ENCODE measurements at regions not wholly inside any gene's neighbourhood (a gene's known extent, or its start where the extent isn't known, plus 50 kb on each side); places are given as distances from the start of the nearest gene placed in this dataset.

DNA sequence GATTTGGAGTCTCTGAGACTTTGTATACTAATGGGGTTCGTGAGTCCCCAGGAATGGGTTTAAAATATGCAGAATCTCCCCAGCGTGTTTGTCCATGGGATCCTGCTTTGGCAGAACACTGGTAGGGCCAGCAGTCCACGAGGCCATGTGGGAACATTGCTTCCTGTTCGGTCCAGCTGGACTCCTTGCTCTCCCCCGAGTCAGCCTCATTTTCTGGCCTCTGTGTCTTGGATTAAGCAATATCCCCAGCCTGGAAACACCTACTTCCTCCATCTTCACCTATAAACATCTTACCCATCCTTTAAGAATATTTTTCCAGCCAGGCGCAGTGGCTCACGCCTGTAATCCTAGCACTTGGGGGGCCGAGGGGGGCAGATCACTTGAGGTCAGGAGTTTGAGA, 142.4 kb downstream of the NAV1 start:
- DNase-seq (ENCODE audit: low read depth in 3 of 3, low spot score in 1 of 3), result no peak

DNA sequence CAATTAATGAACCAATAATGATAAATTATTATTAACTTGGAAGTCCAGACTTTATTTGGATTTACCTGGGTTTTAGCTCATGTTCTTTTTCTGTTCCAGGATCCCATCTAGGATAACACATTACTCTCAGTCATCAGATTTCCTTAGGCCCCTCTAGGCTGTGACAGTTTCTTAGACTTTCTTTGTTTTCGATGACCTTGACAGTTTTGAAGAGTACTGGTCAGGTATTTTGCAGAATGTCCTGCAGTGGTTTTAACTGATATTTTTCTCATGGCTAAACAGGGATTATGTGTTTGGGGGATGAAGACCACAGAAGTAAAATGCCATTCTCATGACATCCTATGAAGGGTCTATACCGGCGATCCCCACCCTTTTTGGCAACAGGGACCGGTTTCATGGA, 144.0 kb downstream of the NAV1 start:
- no peak for DNase-seq (ENCODE audit: low read depth in 3 of 3, low spot score in 1 of 3)

DNA sequence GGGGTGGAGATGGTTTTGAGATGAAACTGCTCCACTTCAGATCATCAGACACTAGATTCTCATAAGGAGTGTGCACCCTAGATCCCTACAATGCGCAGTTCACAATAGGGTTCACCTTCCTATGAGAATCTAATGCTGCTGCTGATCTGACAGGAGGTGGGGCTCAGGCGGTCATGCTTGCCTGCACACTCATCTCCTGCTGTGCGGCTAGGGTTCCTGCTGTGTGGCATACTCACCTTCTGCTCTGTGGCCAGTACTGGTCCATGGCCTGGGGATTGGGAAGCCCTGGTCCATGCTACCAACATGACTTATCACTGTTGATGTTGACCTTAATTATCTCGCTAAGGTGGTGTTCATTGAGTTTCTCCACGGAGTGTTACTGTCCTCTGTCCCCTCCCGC, 144.5 kb downstream of the NAV1 start:
- no peak for DNase-seq (ENCODE audit: low read depth in 3 of 3, low spot score in 1 of 3)

DNA sequence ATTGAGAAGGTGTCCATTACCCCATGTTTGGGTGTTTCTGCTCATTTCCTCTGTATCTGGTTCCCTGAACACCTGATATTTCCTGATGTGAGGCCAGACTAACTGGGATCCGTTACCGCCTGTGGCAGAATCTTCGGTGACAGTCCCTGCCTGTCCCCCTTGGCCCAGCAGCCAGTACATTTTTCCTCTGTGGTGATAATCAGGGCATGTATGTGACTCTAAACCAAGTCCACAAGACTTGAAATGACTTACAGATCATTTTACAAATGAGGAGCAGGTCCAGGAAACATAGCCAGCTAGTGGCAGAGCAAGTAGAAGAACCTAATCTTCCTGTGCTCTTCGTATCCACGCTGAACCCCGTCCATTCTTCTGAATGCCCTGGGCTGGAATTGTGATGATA, 143.5 kb upstream of the IPO9 start:
- DNase-seq (ENCODE audit: low read depth in 3 of 3, low spot score in 1 of 3), result no peak

DNA sequence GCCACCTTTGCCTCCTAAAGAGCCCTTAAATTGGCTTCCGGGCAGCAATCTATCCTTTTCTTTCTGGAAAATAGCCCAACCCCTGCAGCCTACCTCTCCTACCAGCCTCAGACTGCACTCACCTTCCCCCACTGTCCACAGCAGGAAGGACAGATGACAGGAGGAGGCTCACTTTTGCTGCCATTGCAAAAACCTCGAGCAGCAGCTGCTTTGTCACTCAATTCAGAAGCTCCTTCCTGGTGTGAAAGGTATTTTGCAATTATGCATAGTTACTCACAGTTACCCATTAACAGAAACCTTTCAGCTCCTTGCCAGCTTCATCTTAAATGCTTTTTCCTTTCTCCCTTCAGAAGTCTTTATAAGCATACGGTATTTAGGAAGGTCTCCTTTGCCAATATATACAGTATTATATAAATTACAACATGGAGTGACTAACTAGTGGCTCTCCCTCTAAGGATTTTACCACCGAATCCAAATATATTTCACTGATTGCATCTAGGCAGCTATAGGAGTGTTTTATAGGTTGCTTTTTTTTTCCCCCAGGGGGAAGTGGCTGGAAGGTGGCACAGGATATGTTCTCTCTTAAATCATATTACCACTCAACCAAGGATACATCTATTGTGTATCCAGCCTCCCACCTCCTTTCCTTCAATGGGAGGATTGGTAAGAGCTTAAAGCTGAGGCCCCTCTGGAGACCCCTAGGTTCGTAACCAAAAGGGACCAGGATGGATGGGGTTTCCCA, 142.1 kb upstream of the IPO9 start:
- DNase-seq (ENCODE audit: low read depth in 3 of 3, low spot score in 1 of 3), result no peak

DNA sequence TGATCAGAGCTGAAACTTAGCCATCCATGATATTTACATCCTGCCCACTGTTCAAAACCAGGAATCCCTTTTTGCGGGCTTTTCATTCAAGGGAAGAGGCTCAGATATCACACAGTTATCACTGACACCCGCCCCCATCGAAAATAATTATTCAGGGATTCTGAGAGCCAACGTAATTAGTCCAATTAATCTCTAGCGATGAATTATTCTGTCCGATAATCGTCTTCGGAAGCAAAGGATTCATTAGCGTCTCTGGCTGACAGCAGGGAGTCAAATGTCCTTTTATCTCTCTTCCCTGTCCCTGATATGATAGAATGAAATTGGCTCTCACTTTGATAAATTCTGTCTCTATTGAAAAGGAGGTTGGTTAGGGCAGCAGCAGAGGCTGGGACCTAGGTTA, 140.4 kb upstream of the IPO9 start:
- no peak for DNase-seq (ENCODE audit: low read depth in 3 of 3, low spot score in 1 of 3)

DNA sequence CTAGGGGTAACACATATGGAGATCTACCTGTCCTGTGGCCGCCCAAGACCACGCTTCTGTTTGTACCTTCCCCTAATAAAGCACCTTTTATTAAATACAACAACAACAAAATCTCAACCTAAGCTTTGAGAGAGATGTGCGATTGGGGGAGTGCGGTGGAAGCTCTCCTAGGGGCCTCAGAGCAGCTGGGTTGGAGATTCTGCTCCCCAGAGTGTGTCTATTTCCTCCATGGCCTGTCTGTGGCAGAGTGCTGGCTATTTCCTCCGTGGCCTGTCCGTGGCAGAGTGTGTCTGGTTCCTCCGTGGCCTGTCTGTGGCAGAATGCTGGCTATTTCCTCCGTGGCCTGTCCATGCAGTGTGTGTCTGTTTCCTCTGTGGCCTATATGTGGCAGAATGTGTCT, 139.3 kb upstream of the IPO9 start:
- DNase-seq (ENCODE audit: low read depth in 3 of 3, low spot score in 1 of 3), result no peak

DNA sequence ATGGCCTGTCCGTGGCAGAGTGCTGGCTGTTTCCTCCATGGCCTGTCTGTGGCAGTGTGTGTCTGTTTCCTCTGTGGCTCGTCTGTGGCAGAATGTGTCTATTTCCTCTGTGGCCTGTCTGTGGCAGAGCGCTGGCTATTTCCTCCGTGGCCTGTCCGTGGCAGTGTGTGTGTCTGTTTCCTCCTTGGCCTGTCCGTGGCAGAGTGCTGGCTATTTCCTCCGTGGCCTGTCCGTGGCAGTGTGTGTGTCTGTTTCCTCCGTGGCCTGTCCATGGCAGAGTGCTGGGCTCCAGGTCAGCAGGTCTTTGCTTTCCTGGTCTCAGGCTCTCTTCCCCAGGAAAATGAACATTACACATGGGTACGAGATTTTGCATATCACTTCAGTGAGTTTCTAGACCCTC, 138.4 kb upstream of the IPO9 start:
- no peak for DNase-seq (ENCODE audit: low read depth in 3 of 3, low spot score in 1 of 3)

DNA sequence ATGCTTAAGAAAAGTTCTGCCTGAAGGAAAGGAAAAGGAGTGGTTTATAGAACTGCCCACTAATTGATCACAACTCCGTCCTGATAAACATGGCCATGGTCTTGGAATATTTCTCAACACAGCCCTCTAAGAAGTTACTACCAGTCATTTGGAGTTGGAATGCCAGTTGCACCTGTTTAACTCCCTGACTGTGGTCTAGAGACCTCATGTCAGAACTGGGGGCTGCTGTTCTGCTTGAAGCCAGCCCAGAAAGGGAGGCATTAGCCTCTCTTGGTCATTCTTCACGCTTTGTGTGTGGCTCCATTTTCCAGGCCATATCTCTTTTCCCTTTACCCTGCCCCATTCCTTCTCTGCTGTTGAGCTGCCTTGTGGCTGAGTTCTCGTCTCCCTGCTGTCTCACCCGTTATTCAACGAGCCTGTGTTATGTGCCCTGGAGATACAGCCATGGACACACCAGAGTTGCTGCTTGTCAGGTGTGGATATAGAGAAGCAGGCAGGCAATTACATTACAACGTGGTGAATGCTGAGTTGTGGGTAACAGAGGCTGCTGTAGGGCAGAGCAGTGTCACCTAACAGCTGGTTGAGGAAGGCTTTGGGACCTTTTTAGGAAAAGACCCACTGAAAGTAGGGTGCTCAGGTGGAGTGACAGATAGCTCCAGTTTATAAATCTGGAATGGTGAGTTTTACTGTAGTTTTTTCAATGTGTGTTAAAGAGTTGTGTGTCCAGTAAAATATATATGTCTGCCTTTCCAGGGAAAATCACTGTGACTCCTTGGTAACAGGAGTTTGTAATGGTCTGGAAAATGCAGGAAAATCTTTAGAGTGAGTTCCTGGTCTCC, 137.0 kb upstream of the IPO9 start:
- DNase-seq (ENCODE audit: low read depth in 3 of 3, low spot score in 1 of 3), result no peak

DNA sequence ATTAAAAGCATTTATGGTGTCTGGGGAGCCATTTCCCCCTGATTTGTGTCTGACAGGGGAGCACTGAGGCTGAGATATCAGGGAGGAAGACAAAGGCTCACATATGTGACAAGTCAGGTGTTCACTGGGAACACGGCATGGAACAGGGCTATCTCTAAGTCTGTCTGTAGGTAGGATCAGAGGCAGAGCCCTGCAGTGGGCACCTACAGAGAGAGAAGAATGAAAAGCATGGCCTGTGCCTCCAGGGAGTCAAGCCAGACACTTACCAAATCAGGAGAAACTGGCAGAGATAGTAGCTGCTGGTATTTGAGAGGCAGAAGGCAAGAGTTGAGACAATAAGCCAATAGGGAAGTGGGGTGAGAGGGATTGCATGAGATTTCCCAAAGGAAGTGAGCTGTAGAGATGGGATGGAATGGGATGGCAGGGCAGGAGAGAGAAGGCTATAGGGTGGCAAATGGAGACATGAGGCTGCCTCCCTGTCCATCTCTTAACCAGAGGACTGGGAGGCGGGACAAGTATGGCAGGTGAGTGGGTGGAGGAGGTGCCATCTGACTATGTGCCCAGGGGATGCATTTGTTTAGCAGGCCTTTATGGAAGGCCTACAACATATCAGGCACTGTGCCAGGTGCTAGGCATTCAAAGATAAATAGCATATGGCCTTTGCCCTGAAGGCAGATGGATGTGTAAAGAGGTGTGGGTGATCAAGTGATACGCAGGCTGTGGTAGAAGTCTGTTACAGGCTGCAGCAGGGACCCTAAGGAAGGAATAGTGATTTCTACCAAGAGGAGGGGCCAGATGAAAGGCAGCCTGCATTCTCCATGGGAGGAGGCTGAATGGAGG, 136.2 kb upstream of the IPO9 start:
- no peak for DNase-seq (ENCODE audit: low read depth in 3 of 3, low spot score in 1 of 3)

DNA sequence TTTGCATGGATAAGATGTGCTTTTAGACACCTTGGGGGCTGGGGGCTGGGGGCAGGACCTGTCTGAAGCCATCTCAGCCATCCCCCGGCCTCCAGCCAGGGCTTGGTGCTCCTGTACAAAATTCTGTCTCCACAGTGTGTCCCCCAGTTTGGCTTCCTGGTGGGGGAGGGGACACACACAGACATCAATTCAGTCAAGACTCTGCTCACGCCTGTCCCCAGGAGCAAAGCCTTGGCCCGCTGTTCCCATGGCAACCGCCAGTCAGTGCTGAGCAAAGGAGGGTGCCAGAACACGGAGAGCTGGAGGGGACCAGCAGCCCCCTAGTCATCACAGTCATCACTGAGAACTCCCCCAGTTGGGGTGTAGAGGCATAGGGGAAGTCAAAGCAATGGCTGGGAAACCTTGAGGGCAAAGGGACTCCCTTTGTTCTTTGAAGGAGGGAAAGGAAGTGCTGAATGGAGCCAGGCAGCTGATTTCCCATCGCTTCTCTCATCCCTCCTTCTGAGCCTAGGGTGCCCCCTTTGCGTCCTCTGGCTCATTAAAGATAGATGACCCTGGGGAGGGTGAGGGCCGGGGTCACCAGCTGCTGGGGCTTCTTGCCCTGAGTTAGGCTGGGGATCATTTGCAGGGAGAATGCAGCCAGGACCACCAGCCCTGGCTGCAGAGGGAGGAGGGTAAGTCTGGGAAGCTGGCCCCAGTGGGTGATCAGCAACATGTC, 134.9 kb upstream of the IPO9 start:
- DNase-seq (ENCODE audit: low read depth in 3 of 3, low spot score in 1 of 3), result no peak

DNA sequence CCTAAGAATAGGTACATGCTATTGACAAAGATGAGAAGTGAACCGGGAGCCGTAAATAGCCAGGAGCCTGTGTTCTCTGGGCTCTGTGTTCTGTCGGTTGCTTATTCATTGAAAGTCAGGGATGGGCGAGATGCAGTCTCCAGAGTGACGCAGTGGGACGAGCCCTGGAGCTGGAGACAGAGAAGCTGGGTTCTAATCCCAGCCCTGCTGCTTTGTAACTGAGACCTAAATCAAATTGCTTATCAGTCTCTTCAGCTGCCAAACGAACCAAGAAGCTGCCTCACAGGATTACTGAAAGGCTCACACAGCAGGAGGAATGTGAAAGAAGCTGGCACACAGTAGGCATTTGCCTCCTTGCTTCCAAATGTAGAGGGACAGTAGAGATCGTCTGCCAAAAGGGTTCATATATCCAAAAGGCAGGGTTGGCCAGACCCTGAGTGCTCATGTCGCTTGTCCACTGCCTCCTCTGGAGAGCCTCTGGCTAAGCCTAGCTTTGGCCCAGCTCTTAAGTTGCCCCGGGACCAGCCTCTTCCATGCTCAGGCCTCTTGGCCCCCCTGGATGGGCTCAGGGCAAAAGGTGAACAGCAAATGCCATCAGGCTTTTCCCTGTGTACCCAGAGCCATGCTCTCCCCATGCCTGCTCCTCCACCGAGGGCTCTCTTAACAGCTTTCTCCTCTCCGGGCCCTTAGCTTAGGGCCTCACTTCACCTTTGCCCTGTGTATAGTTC, 134.2 kb upstream of the IPO9 start:
- no peak for DNase-seq (ENCODE audit: low read depth in 3 of 3, low spot score in 1 of 3)

DNA sequence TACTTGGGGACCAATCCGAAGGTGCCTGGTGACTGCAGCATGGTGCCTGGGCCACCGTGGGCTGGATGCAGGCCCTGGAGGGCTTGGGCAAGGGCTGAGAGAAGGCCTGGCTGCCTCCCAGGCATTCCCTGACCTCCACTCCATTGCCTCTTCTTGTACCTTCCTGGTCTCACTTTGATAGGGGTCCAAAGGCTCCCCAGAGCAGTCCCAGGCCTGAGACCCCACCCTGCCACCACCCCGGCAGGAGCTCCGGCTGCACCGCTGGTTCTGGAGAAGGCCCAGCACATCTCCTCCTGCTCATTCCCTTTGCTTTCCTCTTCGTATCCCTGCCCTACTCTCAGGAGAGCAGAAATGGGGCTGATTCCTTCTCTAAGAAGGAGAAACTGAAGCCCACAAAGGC, 133.3 kb upstream of the IPO9 start:
- no peak for DNase-seq (ENCODE audit: low read depth in 3 of 3, low spot score in 1 of 3)

DNA sequence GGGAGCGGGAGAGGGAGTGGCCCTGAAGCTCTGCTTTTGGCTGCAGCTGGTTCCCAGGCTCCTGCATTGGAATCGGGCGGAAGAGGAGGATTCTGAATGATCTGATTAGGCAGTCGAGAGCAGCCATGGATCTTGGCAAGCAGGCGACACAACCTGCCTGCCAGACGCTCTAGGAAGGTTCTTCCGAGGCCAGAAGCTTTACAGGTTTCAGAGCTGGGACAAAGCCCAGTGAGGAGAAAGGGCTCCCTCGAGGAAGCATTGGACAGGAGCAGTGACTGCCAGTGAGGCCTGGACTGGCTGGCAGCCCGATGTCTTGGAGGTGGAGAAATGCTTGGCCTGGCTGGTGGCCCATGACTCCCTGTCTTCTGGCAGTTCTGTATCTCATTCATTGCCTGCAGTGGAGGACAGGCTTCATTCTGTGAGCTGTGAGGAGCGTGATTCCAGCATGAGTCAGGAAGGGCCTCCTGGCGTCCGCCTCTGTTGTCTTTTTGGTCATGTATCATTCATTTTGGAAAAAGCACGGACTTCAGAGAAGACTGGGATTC, 132.7 kb upstream of the IPO9 start:
- DNase-seq (ENCODE audit: low read depth in 3 of 3, low spot score in 1 of 3), result no peak

DNA sequence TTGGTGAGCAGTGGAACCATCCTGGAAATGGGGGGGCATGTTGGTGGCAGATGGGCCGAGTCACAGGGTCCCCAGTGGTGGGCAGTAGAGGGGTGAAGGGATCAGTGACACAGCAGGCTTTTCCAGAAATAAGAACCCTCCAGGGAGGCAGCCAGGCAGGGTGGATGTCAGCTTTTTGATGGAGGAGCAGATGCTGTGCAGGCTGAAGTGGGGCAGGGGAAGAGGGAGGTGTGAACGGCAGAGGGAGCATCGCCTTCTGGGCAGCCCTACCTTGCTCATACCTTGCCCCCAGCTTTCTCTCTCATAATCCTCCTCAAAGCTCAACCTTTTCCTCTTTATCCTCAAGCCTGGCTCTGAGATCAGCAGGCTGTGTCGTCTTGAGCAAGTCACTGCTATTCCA, 131.8 kb upstream of the IPO9 start:
- no peak for DNase-seq (ENCODE audit: low read depth in 3 of 3, low spot score in 1 of 3)

DNA sequence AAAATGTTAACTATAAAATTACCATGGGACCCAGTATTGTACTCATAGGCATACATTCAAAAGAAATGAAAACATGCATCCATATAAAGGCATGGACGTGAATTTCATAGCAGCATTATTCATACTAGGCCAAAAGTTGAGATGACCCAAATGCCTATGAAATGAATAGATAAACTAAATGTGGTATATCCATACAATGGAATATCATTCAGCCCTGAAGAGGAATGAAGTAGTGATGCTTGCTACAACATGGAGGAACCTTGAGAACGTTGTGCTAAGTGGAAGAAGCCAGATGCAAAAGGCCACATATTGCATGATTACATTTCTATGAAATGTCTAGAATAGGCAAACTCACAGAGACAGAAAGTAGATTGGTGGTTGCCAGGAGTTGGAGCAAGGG, 127.1 kb upstream of the IPO9 start:
- no peak for DNase-seq (ENCODE audit: low read depth in 3 of 3, low spot score in 1 of 3)

DNA sequence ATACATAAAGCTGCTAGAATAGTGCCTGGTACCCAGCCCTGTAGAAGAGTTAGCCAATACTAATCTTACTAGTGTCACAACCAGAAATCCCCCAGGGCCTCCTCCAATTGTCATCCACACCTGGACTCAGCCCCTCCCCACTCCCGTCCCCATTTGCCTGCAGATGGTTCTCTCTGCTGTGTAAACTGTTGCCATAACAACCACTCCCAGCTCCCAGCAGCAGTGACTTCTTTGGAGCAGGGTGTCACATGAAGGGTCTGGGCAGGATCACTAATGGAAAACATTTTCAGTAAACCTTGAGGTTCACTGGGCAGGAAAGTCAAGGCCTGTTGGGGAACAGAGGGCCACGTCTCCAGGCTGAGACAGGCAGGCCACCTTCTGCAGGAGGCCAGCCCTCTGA, 126.0 kb upstream of the IPO9 start:
- DNase-seq (ENCODE audit: low read depth in 3 of 3, low spot score in 1 of 3), result no peak

DNA sequence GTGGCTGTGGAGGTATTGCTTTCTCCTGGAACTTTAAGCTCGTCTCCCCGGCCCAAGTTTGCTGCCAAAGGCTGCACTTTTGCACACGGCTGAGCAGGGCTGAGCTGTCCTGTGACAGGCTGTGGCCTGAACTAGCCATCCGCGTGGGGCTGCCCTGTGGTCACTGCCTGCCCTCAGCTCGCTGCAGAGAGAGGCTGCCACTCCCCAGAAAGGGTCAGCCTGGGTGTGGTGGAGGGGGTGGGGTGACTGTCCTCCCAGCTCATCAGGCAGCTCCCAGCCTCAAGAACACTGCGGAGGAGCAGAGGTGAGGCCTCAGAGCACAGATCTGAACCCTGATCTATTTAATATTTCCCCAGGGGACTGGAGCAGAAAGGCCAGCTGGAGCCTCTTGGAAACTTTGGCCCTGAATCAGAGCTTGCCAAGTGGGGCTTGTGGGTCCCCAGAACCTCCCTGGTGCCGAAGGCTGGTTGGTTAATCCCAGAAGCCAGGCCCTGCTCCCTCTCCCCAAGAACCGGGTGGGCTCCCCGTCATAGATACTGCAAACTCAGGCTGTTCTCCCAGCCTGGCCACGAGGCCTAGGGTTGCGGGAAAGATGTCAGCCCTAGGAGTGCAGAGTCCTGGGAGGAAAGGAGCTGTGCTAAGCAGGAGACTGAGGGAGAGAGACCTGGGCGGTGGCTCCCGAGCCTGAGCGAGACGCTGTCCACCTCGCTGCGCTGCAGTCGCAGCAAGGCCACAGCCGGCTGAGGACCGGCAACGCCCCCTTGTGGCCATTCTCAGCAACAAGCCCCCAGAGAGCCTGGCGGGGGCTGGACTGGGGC, 125.1 kb upstream of the IPO9 start:
- DNase-seq (ENCODE audit: low read depth in 3 of 3, low spot score in 1 of 3), result peak in 2 of 3 donors; percentile 29 to 51

DNA sequence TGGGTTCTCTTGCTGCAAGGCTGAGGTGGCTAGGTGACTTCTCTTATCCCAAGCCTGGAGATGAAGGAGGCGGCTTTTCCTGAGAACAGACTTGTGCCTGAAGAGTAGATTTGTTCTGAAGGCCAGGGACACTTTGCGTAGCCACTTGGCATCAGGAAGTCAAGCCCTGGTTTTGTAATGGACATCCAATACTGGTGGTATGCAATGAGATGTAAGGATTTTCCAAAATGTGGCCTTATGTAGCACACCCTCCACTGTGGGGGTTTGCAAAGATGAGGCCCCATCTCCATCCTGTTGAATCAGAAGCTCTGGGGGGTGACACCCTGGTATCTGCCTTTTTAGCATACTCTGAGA, 124.5 kb upstream of the IPO9 start:
- no peak for DNase-seq (ENCODE audit: low read depth in 3 of 3, low spot score in 1 of 3)

DNA sequence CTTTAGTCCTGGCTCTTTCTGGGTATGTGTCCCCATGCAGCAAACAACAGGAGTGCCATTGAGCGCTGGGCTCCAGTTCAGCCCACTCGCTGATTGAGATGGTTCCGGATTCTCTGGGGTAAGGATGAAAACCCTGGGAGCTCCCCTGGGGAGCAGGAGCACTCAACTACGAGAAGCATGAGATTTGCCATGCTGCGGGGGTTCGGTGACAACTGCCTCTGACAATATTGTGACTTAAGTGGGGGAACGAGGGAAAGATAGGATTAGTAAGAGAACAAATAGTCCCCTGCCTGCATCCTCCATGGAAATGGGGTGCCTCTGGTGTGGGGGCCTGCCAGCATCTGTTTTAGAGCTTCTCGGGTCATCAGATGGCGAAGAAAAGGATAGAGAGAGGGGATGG, 123.6 kb upstream of the IPO9 start:
- DNase-seq (ENCODE audit: low read depth in 3 of 3, low spot score in 1 of 3), result no peak
